ENCODE measurements at regions not wholly inside any gene's neighbourhood (a gene's known extent, or its start where the extent isn't known, plus 50 kb on each side); places are given as distances from the start of the nearest gene placed in this dataset.

DNA sequence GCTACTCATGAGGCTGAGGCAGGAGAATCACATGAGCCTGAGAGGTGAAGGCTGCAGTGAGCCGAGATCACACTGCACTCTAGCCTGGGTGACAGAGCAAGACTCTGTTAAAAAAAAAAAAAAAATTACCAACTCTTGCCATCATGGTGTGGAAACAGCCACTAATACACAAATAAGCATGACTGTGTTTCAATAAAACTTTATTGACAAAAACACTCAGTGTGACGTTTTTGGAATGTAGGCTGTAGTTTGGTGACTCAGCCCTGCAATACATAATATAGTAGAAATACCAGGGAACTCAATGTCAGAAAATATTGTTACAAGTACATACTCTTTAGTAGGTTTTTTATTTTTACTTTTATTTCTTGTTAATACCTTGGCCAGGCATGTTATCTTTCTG lies 207.1 kb downstream of the CASP12 start:
- Histone ChIP-seq H3K79me2 (ENCODE audit: low read length) (no peaks in the 10 kb centered on the region), H3K9me3 (replicated peaks; ENCODE audit: insufficient read depth, low read length) (no peaks in the 10 kb centered on the region), H3K9ac (ENCODE audit: low read length) (no peak overlapping the region), H3F3A (ENCODE audit: insufficient read depth, low read length) (no peaks in the 10 kb centered on the region), H3K9me2 (replicated peaks; ENCODE audit: insufficient read depth, low read length) (no peaks in the 10 kb centered on the region), H3K27me3 (replicated peaks; ENCODE audit: insufficient read depth, low read length) (no peaks in the 10 kb centered on the region), H3K27ac (ENCODE audit: low read length) (no peak overlapping the region), H4K20me1 (ENCODE audit: insufficient read depth, low read length) (no peaks in the 10 kb centered on the region), H2AFZ (ENCODE audit: low read length) (no peak overlapping the region), H3K4me3 (ENCODE audit: low read length) (no peak overlapping the region), H3K4me2 (ENCODE audit: low read depth, low read length) (no peak overlapping the region), H3K36me3 (replicated peaks; ENCODE audit: insufficient read depth, low read length) (no peaks in the 10 kb centered on the region), H3K4me1 (ENCODE audit: low read length) (no peaks in the 10 kb centered on the region)
- TF ChIP-seq, protein P1, sequence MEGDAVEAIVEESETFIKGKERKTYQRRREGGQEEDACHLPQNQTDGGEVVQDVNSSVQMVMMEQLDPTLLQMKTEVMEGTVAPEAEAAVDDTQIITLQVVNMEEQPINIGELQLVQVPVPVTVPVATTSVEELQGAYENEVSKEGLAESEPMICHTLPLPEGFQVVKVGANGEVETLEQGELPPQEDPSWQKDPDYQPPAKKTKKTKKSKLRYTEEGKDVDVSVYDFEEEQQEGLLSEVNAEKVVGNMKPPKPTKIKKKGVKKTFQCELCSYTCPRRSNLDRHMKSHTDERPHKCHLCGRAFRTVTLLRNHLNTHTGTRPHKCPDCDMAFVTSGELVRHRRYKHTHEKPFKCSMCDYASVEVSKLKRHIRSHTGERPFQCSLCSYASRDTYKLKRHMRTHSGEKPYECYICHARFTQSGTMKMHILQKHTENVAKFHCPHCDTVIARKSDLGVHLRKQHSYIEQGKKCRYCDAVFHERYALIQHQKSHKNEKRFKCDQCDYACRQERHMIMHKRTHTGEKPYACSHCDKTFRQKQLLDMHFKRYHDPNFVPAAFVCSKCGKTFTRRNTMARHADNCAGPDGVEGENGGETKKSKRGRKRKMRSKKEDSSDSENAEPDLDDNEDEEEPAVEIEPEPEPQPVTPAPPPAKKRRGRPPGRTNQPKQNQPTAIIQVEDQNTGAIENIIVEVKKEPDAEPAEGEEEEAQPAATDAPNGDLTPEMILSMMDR (IDR thresholded peaks at IDR 0.05; ENCODE audit: low read length), result no peak
- no peak for TF ChIP-seq EZH2phosphoT487 (IDR thresholded peaks at IDR 0.05; ENCODE audit: low read length)
- TF ChIP-seq EZH2 (optimal IDR thresholded peaks at IDR 0.05; ENCODE audit: low read depth, low read length), result no peak
- no peak for DNase-seq

- Histone ChIP-seq H3K9ac (ENCODE audit: low read length) (no peak overlapping the region), H3K27me3 (replicated peaks; ENCODE audit: insufficient read depth, low read length) (no peaks in the 10 kb centered on the region), H3K4me1 (ENCODE audit: low read length) (no peaks in the 10 kb centered on the region), H2AFZ (ENCODE audit: low read length) (no peak overlapping the region), H3K9me3 (replicated peaks; ENCODE audit: insufficient read depth, low read length) (no peaks in the 10 kb centered on the region), H3F3A (ENCODE audit: insufficient read depth, low read length) (no peaks in the 10 kb centered on the region), H3K79me2 (ENCODE audit: low read length) (no peaks in the 10 kb centered on the region), H3K27ac (ENCODE audit: low read length) (no peak overlapping the region), H4K20me1 (ENCODE audit: insufficient read depth, low read length) (no peaks in the 10 kb centered on the region), H3K4me3 (ENCODE audit: low read length) (no peak overlapping the region), H3K4me2 (ENCODE audit: low read depth, low read length) (no peak overlapping the region), H3K36me3 (replicated peaks; ENCODE audit: insufficient read depth, low read length) (no peaks in the 10 kb centered on the region), H3K9me2 (replicated peaks; ENCODE audit: insufficient read depth, low read length) (no peaks in the 10 kb centered on the region)
- TF ChIP-seq EZH2phosphoT487 (IDR thresholded peaks at IDR 0.05; ENCODE audit: low read length) (no peak), EZH2 (optimal IDR thresholded peaks at IDR 0.05; ENCODE audit: low read depth, low read length) (no peak)
- TF ChIP-seq, protein P1 (IDR thresholded peaks at IDR 0.05; ENCODE audit: low read length), result no peak
- DNase-seq, result no peak
These were observed 208.0 kb downstream of the CASP12 start for GRCh38 chr11:104690241-104690640.

- H3K4me2 ChIP-seq (ENCODE audit: low read depth, low read length), result no peak overlapping the region
- no peaks in the 10 kb centered on the region for H3K79me2 ChIP-seq (ENCODE audit: low read length)
- no peak for TF ChIP-seq EZH2 (optimal IDR thresholded peaks at IDR 0.05; ENCODE audit: low read depth, low read length)
- TF ChIP-seq EZH2phosphoT487 (IDR thresholded peaks at IDR 0.05; ENCODE audit: low read length), result no peak
- TF ChIP-seq, protein P1 (IDR thresholded peaks at IDR 0.05; ENCODE audit: low read length), result no peak
- H4K20me1 ChIP-seq (ENCODE audit: insufficient read depth, low read length), result no peaks in the 10 kb centered on the region
- no peak overlapping the region for H3K27ac ChIP-seq (ENCODE audit: low read length)
- no peaks in the 10 kb centered on the region for H3K9me3 ChIP-seq (replicated peaks; ENCODE audit: insufficient read depth, low read length)
- no peaks in the 10 kb centered on the region for H3F3A ChIP-seq (ENCODE audit: insufficient read depth, low read length)
- H3K9me2 ChIP-seq (replicated peaks; ENCODE audit: insufficient read depth, low read length), result no peaks in the 10 kb centered on the region
- H3K9ac ChIP-seq (ENCODE audit: low read length), result no peak overlapping the region
- no peaks in the 10 kb centered on the region for H3K36me3 ChIP-seq (replicated peaks; ENCODE audit: insufficient read depth, low read length)
- no peak overlapping the region for H3K4me3 ChIP-seq (ENCODE audit: low read length)
- DNase-seq, result no peak
- H3K4me1 ChIP-seq (ENCODE audit: low read length), result no peaks in the 10 kb centered on the region
- no peak overlapping the region for H2AFZ ChIP-seq (ENCODE audit: low read length)
- no peaks in the 10 kb centered on the region for H3K27me3 ChIP-seq (replicated peaks; ENCODE audit: insufficient read depth, low read length)
These were observed 209.5 kb downstream of the CASP12 start for GRCh38 chr11:104688731-104689130.
